COLO829 (cell line): ENCODE measurements at regions not wholly inside any gene's neighbourhood (a gene's known extent, or its start where the extent isn't known, plus 50 kb on each side); places are given as distances from the start of the nearest gene placed in this dataset.

Experiments used
- DNase-seq: peaks from one replicate; pipeline ENCODE4 v3.0.0; 2012; ENCODE audit warnings: low spot score

DNA sequence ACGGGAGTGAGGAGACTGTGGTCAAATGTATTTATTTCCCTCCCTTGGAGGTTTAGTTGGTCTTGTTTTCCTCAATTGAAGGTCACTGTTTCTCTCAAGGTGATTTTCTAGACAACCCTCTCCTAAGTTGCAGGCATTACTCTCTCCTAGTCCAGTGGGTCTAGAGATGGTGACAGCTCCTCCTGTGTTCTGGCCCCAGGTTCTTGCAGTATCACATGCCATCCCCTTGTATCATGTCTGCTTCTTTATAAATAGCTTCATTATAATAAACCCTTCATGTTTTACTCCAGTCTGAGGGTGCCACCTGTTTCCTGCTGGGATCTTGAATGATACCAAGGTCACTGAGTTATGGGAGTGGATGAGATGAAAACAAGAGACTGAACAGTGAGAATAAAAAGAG, 208.0 kb upstream of the KCNN2 start:
- no peak for DNase-seq

DNA sequence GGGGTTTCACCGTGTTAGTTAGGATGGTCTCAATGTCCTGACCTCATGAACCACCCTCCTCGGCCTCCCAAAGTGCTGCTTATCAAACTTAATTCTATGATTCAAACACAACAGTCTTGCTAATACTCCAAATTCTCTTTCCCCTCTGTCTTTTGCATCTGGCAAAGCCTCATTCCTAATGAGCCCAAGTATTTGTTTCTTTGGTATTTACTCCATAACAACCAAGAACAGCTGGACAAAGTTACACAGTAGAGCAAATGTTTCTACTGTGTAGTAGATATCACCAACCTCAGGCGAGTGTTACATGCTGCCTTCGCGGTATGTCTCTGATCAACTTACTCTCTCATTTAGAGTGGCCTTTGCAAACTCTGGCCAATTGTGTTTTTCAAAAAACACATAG, 195.8 kb upstream of the KCNN2 start:
- DNase-seq: no peak

DNA sequence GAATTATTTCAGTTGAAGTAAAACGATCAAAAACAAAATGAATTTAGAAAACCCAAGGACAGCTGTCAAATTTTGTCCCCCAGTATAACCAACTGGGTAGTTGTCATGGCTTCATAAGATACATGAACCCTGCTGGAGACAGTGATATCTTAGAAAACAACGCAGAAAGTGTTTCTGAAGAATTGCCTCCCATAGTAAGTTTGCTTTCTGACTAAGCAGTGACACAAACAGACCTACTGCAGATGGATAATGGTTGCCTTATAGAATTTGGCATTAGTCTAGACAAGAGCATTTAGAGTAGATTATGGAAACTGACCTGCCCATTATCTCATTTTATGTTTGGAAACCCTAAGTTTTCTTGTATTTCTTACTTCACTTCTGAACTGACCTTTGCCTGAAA, 187.7 kb upstream of the KCNN2 start:
- no peak for DNase-seq

DNA sequence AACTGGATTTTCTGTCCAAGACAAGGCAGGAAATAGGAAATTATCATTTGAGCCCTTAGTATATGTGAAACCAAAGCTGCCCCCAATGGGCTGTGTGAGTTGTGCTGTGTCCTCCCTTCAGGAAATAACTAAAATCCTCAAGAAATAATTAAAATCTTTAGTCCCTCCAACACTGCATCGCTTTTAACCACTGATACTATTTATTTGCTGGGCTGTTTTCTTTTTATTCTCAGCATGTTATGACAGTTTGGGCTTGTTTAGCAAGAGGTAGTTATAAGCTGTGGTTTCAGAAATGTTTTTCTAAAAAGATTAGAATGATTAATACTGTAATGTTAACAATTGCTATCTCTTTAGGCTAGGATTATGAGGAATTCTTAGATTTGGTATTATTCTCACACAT, 187.0 kb upstream of the KCNN2 start:
- no peak for DNase-seq

DNA sequence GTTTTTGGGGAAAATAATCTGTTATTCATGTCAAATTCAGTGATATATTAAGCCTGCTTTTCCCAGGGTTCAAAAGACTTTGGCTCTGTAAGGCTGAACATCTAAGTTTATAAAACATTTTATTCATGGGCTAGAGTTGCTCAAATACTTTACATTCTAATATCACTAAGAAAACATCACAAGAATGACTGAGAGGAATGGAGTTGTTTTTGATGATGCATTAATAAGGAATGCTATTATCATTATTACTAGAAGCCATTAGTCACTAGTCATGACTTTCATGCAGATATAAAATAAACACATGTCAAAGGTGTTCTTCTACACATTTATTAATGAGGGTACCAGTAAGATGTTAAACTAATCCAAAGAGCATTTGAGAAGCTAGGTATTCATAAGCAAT, 185.5 kb upstream of the KCNN2 start:
- peak; percentile 26 for DNase-seq

DNA sequence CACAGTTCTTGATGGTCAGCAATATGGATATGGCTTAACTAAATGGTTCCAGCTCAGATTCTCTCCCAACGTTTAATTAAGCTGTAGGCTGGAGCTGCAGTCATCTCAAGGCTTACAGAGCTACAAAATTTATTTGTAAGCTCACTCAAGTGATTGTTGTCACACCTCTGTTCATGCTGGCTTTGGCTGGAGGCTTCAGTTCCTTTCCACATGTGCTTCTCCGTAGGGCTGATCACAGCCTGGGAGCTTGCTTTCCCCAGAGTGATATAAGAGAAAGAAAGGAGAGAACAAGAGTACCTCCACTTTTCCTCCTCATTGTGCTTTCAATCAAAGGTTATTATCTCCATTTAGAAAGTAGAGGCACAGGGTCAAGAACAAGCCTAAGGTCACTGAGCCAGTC, 182.7 kb upstream of the KCNN2 start:
- DNase-seq: no peak

DNA sequence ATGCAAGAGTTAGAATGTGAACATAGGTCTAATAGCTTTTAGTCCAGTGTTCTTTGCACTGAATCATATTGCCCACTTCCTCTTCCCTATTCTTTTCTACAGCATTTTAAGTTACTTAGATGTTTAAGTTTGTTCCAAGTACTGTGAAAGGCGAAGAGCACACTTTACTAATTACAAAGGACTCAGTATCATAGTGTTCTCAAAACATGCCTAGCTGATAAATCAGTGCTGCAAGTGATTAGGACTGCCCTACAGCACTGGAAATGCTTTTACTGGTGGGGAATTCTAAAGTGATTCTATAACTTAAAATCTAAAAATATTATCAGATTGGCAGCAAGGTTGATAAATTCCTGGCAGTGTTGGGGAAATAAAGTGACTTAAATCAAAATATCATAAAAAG, 177.9 kb upstream of the KCNN2 start:
- no peak for DNase-seq

DNA sequence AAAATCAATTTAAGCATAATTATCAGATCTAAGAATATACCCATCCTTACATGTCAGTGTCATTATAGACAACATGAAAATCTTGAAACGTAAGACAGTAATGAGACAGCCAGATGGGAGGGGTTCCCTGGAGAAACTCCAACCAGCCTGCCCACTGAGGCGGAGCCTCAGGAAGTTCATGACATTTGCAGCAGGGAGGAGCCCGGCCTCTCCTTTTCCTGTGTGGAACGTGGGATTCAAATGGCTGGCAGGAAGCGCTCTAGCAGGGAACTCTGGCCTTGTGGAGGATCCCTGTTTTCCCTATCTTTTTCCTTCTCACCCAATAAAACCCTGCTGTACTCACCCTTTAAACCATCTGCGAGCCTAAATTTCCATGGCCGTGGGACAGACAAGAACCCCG, 176.6 kb upstream of the KCNN2 start:
- no peak for DNase-seq

DNA sequence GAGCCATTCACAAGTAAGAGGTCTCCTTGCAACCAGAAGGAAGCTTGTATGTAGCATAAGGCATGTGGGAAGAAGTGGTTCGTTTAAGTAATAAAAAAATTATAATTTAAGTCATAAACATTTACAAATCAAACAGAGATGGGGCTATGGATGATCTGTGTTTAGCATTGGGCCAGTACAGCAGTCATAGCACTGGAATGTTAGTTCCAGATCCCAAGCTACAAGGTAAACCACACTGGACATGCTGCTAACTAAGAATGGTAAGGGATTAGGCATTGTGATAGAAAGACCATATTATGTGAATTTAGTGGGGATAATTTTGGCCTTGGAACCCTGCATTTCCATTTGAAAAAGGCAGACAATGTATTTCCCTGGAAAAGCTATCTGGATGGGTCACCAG, 170.4 kb upstream of the KCNN2 start:
- DNase-seq: no peak

DNA sequence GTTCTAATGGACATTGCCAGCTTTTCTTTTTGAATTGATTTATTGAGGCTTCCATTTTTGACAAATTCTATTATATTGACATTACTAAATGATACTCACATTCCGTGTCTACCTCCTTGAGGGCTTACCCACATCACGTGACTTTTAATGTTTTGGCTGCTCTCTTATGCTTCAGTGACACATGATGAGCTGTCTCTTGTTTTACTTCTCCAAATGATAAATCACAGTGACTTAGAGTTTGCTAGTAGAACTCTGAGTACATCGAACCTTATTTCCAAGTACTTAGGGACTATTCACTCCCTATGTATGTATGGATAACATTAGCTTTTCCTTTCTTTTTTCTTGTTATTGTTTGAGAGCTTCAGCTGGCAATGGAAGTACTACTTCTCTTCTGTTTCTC, 169.8 kb upstream of the KCNN2 start:
- no peak for DNase-seq

DNA sequence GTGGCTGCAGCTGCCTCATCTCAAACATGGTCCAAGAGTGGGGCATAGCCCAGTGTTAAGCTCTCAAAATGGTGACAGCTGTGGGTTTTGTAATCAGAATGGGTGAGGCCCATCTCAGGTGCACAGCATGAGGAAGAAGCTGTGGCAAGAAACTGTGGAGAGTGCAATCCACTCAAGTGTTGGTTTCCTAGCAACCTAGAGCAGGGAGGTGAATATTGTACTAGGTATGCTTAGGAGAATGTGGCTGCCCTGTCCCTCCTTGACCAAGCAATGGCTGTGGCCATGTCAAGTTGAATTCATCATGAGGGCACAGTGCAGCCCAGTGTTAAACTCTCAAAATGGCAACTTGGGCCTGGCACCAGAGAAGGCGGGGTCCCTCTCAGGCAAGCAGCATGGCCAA, 160.5 kb upstream of the KCNN2 start:
- DNase-seq: no peak

DNA sequence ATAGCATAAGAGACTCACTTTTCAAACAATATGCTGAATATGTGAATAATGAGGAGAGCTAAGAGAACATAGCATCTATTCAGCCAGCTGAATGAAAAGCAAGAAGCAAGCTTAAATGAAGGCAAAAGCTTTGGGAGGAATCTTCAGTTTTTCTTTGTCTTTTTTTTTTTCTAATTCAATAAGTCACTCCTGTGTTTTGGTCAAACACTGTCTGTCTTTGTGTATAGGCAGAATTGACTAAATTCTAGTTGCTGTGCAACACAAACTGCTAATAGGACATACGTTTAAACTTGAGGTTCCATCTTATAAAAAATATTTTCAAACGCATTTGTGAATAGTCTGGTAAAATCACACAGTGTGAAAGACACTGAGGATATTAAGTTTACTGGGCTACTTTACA, 156.9 kb upstream of the KCNN2 start:
- peak; percentile 4 for DNase-seq

DNA sequence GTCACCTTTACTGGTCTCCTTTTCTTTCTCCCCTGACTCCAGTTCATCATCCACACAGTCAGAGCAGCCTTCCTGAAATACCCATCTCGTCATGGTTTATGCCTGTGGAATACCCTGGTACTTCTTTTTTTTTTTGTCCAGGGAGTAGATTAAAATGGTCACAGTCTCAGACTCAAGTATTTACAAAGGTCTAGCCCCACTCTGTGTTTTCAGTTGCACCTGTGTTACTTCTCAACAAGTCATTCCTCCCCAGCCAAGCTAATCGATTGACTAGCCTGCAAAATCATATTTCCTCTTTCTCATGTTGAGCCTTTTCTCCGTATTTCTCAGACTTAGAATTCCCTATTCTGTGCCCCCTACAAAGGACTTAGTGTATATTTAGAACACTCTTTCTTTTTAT, 155.2 kb upstream of the KCNN2 start:
- DNase-seq: no peak

DNA sequence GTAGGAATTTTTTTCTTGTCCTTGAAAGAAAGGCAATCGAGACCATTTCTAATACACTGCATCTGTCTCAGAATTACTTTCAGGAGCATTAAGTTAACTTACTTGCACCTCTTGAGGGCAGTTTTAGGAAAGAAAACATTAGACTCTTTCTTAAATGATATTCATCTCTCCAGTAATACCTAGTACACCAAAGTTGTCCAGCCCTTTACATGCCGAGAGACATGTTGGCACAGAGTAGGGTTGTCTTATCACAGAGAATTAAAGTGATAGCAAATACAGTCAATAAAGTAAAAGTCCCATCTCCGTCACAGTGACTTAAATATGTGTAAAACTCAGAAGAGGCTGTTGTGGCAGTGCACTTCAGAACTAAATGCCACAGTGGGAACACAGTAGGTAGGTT, 154.3 kb upstream of the KCNN2 start:
- DNase-seq: no peak

DNA sequence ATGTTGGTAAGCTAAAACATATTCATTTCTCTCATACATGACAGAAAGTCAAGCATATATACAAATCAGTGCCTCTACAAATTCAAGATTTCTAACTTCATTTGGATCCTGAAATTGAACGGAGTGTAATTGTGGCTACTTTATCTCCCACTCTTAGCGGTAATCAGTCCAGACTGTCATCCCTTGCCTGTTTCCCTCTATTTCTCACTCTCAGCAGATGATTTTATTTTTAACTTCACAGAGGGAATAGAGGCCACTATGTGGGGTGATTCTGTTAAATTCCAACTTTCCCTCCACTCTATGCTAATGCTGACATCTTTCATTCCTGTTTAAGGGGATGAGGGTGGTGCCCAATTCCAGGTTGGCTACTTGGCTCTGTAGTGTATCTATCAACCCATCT, 153.8 kb upstream of the KCNN2 start:
- no peak for DNase-seq

DNA sequence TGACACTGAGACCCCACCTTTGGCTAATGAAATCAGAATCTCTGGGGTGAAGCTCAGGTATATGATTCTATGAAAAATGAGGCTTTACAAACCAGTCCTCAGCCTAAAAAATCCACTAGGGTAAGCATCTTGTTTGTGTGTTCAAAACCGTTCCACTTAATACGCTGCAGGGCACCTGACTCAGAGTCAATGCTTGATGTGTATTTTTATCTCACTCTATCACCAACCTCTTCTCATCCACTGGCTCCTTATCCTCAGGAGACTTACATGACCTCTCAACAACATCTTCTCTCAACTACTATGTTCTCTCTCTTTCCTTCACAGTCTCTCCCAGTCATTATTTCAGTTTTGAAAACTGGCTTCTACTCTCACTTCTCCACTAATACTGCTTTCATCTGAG, 153.3 kb upstream of the KCNN2 start:
- no peak for DNase-seq

DNA sequence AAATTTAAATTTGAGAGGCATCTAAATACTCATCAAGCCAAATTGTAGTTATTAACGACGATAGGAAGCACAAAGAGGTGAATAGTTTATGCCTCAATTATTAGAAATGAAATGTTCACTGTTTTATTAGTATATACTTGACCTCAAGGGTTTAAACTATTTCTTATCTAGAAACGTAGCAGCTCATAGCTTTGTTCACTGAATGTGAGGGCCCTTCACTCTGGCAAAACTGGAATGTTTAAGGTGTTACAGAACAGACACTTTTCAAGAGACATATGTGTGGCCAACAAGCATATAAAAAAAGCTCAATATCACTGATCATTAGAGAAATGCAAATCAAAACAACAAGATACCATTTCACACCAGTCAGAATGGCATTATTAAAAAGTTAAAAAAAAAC, 151.2 kb upstream of the KCNN2 start:
- no peak for DNase-seq

DNA sequence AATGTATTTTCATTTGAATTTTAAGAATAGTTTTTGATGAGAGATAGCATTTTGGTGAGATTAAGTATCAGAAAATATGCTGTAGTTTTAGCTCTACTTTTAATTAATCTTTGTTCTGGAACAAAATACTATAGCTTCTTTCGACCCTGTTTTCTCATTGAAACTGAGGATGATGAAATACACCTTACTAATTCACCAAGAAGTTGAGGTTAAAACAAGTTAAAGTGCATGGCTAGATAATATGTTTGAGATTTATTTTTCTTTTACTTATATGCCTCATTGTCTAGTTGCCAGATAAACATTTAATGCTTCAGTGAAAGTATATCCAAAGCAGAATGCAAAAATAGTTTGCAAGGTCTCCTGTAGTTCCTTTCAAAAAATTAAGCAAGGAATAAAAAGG, 140.1 kb upstream of the KCNN2 start:
- no peak for DNase-seq

DNA sequence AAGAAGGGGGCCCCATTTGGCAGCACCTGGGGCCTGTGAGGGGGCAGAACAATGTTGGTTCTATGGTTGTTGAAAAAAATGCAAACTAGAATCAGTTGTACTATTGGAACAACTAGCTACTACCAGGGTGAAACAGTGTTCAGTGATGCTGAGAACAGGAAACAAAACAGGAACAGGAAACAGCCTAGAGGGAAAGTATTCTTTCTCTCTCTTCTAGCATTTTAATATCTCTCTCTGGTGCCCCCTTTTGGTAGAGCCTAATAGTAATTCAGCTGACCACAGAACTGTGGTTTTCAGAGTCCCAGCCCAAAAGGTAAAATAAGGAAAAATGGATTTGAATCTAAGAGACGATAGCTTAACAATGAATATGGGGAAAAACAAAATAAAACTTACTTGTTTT, 138.0 kb upstream of the KCNN2 start:
- peak; percentile 0 for DNase-seq

DNA sequence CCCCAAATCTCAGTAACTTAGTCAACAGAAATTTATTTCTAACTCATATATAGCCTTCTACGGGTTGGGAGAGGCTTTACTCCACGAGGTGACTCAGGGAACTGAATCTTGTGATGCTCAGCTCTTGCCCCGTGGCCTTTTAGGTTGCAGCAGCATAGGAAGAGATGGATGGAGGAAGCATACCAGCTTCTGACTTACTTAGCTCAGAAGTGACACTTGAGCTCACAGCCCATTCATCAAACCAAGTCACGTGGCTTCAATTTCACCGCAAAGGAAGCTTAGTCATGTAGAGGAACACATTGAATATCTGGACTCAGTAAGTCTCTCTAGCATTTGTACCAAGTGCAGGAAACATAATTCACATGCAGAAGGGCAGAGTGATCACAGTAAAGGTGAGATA, 124.1 kb upstream of the KCNN2 start:
- peak; percentile 5 for DNase-seq

DNA sequence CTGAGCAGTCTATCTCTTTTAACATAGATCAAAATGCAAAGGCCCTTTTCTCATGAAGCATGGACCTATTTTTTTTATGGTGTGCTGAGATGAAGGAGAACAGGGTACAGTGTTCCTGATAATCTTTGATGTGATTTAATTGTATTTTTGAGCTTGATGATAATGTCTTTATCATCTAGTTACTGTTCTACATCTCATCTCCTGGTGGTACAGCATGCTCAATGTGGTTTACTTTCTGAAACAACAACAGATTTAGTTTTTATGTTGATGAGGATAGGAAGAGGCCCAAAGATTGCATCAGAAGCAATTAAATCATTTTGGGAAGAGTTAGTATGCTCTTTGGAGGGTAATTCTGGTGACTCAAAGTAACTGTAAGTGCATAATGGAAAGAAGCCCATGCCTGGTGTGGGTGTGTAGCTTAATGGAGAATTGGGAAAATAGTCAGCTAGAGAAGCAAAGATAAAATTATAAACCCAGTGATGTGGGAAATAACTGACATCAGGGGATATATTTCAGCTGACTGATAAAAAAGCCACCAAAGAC, 123.0 kb upstream of the KCNN2 start:
- no peak for DNase-seq

DNA sequence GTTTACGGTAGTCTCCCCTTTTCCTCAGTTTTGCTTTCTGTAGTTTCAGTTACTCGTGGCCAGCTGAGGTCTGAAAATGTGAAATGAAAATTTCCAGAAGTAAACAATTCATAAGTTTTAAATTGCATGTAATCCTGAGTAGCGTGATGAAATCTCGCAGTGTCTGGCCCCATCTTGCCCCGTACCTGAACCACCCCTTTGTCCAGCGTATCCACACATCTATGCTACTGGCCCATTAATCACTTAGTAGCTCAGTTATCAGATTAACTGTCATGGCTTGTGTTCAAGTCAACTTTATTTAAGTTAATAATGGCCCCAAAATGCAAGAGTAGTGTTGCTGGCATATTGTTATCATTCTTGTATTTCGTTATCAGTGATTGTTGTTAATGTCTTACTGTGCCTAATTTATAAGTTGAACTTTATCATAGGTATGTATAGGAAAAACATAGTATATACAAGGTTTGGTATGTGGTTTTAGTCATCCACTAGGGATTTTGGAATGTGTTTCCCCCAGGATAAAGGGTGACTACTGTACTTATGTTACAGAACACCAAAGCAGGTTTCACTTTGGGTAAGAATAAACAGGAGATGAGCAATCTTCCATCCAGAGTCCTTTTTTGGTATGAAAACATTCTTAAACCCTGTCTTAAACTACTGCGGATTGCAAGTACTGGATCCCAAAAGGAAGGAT, 118.4 kb upstream of the KCNN2 start:
- DNase-seq: no peak

DNA sequence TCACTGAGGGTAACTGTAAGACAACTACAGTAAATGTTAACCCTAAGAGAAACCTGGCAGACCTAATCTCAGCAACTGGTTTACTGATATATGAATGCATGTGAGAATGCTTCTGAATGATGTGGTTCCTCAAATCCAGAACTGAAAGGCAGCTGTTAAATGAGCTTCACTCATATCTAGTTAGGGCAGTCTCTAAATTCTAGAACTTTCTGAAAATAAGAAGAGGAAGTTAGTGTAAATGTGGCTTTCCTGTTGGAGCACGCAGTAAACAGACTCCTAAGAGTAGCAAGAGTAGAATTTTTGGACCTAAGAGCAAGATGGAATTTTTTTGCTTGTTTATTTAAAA, 117.9 kb upstream of the KCNN2 start:
- DNase-seq: no peak

DNA sequence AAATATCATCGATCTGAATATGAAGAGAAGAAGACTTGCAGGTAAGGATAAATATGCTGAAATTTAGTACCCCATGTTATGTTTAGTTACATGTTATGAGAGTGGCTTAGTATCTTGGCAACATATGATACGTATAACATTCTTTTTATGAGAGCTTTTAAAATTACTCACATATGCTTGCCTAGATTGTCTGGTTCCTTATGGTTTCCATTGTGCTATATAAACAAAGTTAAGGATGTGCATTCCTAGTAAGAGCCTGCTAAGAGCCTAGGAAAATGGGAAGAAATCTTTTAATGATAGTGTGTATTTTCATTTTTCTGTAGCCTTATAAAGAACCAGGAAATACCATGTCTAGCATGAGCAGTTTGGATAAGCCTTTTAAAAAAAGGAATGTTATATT, 112.0 kb upstream of the KCNN2 start:
- no peak for DNase-seq

DNA sequence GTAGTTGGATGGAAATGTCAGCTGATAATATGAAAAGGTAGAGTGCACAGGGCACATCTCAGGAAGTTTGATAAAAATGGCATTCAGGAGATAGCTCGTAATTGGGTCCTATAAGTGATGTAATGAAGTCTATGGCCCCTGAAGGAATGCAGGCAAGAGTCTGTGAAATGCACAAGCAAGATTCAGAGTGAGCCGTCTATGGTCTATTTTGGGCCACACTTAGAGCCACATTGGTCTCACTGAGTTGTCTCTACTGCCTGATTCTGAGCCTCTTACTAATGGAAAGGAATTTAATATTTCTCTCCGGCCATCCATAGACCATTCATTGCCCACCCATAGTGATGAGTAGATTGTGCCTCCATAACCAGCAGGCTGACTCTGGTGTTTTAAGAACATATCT, 111.3 kb upstream of the KCNN2 start:
- DNase-seq: no peak
